GM19035 (cell line): ENCODE measurements at regions not wholly inside any gene's neighbourhood (a gene's known extent, or its start where the extent isn't known, plus 50 kb on each side); places are given as distances from the start of the nearest gene placed in this dataset.
"Not testable (repeated sequence)": the region's sequence is repeated elsewhere in the genome, so short reads cannot be mapped to it uniquely, and the experiment has no call there.

Source experiments
- ATAC-seq: cut with Tn5 transposase; IDR thresholded peaks from one replicate; pipeline ENCODE4 v1.9.1; 2021; ENCODE audit not compliant: unreplicated experiment

GRCh38 chr7:86375602-86376001, 268.1 kb upstream of the GRM3 start:
- ATAC-seq: not testable (repeated sequence)

- ATAC-seq: no peak
Observed at GRCh38 chr7:86372262-86372661, 271.4 kb upstream of the GRM3 start.

GRCh38 chr7:86366946-86367345, 276.8 kb upstream of the GRM3 start:
- no peak for ATAC-seq

DNA sequence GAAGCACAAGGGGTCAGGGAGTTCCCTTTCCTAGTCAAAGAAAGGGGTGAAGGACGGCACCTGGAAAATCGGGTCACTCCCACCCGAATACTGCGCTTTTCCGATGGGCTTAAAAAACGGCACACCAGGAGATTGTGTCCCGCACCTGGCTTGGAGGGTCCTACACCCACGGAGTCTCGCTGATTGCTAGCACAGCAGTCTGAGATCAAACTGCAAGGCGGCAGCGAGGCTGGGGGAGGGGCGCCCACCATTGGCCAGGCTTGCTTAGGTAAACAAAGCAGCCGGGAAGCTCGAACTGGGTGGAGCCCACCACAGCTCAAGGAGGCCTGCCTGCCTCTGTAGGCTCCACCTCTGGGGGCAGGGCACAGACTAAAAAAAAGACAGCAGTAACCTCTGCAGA, 303.3 kb upstream of the GRM3 start:
- not testable (repeated sequence) for ATAC-seq

GRCh38 chr7:86339051-86339450, 304.7 kb upstream of the GRM3 start:
- no peak for ATAC-seq

- ATAC-seq: no peak
Observed at GRCh38 chr7:86328801-86329433, 314.8 kb upstream of the GRM3 start.

- ATAC-seq: no peak
Observed at GRCh38 chr7:86326847-86327246, 316.9 kb upstream of the GRM3 start.

- no peak for ATAC-seq
Observed at GRCh38 chr7:86320889-86321288, 322.8 kb upstream of the GRM3 start.

- ATAC-seq: no peak
Observed at GRCh38 chr7:86320341-86320740, 323.4 kb upstream of the GRM3 start.

DNA sequence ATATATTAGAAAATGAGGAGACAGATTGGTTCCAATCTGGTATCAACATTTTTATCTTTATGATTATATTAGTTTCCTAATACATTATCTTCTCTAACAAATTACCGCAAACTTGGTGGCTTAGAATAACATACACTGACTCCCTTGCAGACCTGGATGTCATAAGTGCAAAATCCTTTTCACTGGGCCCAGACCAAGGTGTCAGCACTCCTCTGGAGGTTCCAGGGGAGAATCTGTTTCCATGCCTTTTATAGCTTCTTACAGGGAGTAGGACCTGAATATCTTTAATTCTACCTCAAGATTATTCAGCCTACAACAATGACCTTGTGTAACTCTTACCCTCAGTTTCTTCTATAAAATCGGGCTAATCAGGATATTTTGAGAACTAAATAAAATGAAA, 329.9 kb upstream of the GRM3 start:
- no peak for ATAC-seq

DNA sequence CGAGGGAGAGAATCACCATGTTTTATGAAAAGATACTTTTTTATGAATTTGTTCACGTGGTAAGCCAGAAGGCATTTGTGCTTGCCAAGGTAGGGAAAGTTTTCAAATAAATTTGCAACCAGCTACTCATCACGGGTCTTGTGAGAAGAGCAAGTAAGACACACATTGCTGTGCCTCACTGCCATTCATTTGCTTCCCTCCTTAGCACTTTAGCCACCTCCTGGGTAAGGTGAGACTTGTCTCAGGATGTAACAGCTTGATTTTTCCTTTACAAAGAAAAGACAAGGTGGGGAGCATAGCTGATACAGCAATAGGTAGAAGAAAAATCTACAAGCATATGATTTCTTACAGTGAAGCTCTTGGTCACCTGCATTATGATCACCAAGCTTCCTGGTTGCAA, 342.4 kb upstream of the GRM3 start:
- no peak for ATAC-seq

GRCh38 chr7:86295526-86295925, 348.2 kb upstream of the GRM3 start:
- ATAC-seq: no peak

DNA sequence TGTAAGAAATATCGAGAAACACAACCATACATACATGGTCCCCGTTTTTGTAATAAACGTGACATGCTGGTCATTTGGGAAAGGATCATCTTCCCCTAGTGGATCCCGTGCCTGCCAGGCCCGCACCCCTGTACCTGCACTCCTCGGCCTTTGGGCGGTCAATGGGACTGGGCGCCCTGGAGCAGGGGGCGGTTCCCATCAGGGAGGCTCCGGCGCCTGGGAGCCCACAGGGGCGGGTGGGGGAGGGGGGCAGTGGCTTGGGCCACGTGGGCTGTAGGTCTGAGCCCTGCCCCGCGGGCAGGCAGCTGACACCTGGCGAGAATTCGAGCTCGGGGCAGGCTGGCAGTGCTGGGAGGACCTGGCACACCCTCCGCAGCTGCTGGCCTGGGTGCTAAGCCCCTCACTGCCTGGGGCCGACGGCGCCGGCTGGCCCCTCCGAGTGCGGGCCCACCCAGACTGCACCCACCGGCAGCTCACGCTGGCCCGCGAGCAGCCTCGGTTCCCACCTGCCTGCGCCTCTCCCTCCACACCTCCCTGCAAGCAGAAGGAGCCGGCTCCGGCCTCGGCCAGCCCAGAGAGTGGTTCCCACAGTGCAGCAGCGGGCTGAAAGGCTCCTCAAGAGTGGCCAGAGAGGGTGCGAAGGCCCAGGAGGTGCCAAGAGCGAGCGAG, 361.6 kb upstream of the GRM3 start:
- ATAC-seq: no peak

GRCh38 chr7:86280150-86280549, 363.6 kb upstream of the GRM3 start:
- no peak for ATAC-seq

DNA sequence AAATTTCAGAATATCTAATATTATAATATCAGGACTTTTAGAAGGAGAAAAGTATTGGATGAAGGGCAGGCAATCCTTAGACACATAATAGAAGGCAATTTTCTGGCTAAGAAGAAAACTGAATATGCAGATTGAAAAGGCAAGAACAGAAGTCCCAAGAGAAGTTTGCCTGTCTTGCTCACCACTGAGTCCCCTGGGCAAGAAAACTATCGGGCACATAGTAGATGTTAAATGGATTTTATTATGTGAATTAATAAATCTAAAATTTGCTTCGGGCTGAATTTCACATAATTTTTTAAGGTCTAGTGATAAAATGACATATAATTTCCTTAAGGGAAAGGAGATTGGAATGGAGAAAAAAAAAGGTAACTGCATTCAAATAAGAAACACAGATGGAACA, 380.9 kb upstream of the GRM3 start:
- ATAC-seq: no peak

- ATAC-seq: no peak
Observed at GRCh38 chr7:86257894-86258293, 385.8 kb upstream of the GRM3 start.

DNA sequence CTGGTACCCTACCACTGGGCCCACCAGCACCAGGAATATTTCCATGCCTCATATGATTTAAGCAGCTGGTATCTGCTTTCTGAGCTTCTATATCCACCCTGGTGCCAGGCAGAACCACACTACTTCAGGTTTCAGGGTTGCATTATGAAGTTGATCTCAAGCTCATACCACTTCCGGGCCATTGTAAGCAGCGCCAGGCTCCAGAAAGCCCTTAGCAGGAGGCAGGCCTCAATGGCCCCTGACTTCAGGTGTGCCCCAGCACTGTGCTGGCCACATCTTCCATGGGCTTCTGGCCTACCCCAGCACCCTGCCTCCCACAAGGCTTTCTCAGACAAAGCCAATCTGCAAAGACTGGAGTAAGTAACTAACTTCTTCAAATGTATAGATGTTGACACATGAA, 391.3 kb upstream of the GRM3 start:
- no peak for ATAC-seq

DNA sequence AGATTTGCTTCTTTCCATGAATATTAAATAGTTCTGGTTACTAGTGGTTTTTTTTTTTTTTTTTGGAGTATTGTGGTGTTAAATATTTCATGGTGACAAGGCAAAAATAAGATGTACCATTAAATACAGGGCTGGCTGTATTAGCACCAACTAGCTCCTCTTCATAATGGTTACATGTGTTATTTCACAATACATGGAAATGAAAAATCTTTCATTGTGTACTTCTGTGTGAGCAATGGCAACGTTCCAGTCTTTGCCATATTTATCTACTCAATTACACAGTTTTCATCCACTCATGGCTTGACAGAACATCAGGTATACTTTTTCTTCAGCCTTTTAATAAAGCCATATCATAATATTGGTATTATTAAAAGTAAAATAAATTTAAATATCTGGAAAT, 394.7 kb upstream of the GRM3 start:
- no peak for ATAC-seq

DNA sequence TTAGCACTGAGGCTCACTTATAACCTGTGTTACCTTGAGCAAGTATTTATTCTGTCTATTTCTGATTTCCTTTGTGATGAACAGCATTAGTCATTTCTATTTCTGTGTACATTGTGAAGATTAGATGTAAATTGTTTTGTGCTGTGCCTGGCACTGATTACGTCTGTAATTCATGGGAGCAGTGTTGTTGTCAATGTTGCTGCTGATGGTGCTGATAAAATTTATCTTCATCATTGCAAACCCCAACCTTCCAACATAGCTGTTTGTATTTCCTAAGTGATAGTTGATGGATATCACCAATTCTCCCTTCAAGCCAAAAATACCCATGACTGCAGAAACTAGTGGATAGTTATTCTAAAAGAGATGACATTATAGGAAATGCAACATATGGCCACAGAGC, 400.5 kb upstream of the GRM3 start:
- ATAC-seq: no peak

DNA sequence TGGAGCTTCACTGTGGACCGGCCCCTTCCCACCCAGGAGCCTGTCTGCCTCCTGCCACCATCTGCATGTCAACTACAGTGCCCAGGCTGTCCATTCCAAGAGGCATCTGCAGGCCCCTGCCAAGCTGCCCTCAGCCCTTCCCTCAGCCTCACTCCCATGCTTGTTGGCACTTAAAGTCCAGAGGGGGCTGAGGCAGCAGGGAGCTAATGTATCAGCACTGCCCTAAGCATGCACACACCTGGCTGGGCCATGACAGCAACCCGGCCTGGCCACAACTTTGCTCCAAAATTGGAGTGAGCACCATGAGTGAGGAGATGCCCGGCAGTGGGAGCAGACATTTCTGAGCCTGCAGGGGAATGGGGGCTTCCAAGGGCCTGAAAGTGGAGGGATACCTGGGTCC, 417.5 kb upstream of the GRM3 start:
- no peak for ATAC-seq

DNA sequence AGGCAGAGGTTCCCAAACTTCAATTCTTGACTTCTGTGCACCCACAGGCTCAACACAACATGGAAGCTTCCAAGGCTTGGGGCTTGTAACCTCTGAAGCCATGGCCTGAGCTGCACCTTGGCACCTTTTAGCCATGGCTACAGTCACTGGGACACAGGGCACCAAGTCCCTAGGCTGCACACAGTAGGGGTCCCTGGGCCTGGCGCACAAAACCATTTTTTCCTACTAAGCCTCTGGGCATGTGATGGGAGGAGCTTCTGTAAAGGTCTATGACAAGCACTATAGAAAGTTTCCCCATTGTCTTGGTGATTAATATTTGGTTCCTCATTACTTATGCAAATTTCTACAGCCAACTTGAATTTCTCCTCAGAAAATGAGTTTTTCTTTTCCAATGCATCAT, 420.9 kb upstream of the GRM3 start:
- no peak for ATAC-seq

DNA sequence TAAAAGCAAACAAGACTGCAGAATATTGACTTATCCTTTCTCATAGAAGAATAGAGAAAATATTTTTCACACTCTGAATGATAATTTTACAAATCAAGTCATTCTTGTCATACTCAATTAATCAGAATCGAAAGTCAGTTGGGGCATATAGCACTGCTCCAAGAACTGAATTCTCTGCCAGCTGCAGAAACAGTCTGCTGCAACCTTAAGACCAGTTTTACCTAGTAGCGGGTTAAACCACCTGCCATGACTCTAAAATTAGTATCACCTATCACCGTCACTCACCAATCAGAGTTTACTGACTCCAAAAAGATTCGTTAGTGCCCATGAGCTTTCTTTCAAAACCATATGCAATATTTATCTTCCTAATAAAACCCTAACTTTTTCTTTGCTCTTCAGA, 429.0 kb upstream of the GRM3 start:
- ATAC-seq: no peak

DNA sequence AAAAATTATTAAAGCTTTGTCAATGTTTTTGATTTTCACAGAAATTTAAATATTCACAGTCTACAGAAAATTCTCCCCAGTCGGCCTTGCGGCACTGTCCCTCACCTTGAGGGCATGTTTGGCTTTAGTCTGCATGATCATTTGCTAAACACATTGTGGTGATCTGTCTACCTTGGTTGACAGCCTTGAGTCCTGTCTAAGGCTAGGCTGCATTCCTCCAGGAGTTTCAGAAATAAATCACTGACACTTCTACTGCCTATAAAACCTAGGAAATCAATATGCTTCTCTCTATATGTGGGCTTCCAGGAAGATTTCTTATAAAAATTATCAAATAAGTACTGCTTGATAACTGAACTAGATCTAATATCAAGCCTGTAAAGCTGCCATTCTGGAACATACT, 430.7 kb upstream of the GRM3 start:
- no peak for ATAC-seq
